ENCODE measurements at regions not wholly inside any gene's neighbourhood (a gene's known extent, or its start where the extent isn't known, plus 50 kb on each side); places are given as distances from the start of the nearest gene placed in this dataset.
A peak's percentile ranks its signal among the peaks of the same experiment; 100 is the strongest.

DNA sequence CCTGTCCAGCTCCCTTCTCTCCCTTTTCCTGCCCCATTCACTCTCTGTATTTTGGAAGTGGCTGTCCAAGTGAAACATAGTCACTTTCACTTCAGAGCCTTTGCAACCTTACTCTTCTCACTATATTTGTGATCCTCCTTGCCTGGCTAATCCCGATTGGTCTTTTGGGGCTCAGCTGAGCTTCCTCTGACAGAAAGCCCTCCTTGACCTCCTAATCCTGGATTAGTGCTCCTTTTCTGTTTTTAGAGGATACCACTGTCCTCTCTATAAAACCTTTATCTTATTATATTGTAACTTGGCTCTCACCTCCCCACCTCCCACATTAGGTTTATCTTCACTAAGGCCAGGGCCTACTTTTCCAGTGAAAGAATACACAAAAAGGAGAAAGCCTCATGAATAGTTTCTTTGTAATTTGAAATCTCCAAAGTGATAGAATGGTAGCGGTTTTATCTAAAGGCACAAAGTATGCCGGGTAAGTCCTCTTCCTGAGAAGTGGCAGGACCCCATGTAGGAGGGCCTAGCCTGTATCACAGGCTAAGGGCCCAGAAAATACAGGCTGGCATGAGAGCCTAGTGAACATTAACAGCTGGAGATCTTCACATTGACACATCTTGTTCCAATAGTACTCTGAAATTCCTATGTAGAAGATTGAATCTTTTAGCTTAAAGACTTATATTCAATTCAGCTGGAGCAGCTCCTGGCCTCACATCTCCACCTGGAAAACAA is 83.1 kb upstream of the GAREM1 start:
- Mint-ChIP-seq H3K4me3 (no peak overlapping the region), H3K4me1 (ENCODE audit: low read depth) (no peaks in the 10 kb centered on the region), H3K36me3 (ENCODE audit: low read depth) (no peaks in the 10 kb centered on the region), H3K9me3 (no peaks in the 10 kb centered on the region), H3K27me3 (peaks cover 11% of the 10 kb centered on the region), H3K27ac (no peak overlapping the region)
- ATAC-seq, result no peak
- CTCF ChIA-PET, result interaction anchor here (1.7 to 5.0 kb wide), 4 partner anchors 8 to 396 kb away, joined by 6 to 52 read pairs (median 19); no protein-coding TSS in a partner anchor
- no peak for TF ChIP-seq CTCF (IDR thresholded peaks at IDR 0.05)
- DNase-seq, result no peak
- POLR2A ChIA-PET, result no interaction called here
- intact Hi-C loops (cut with micrococcal nuclease), result loop anchor here (5.0 kb wide), 2 partner anchors 267 to 282 kb away; no protein-coding TSS in a partner anchor

DNA sequence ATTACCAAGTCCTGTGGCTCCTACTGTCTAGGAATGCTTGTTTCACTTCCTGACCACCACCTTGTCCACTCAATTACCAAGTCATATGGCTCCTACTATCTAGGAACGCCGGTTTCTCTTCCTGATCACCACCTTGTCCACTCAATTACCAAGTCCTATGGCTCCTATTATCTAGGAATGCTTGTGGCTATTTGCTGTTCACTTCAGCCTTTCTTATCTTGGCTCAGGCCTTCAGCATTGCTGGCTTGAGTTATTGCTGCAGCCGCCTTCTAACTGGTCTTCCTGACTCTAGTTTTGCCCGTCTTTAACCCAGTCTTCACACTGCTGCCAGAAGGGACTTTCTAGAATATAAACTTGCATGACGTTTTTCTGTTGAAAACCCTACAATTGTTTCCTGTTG is 82.5 kb upstream of the GAREM1 start:
- Mint-ChIP-seq H3K27me3 (peaks cover 11% of the 10 kb centered on the region), H3K9me3 (no peaks in the 10 kb centered on the region), H3K36me3 (ENCODE audit: low read depth) (no peaks in the 10 kb centered on the region), H3K27ac (no peak overlapping the region), H3K4me3 (no peak overlapping the region), H3K4me1 (ENCODE audit: low read depth) (no peaks in the 10 kb centered on the region)
- TF ChIP-seq CTCF (IDR thresholded peaks at IDR 0.05), result no peak
- ChIA-PET CTCF (interaction anchor here (0.8 to 5.0 kb wide), 13 partner anchors 9 to 396 kb away, joined by 3 to 52 read pairs (median 6); no protein-coding TSS in a partner anchor), POLR2A (no interaction called here)
- intact Hi-C loops (cut with micrococcal nuclease), result loop anchor here (5.0 kb wide), 2 partner anchors 266 to 281 kb away; no protein-coding TSS in a partner anchor
- no peak for DNase-seq
- ATAC-seq, result no peak

- Mint-ChIP-seq H3K27me3 (peaks cover 11% of the 10 kb centered on the region), H3K4me1 (ENCODE audit: low read depth) (no peaks in the 10 kb centered on the region), H3K27ac (no peak overlapping the region), H3K4me3 (no peak overlapping the region), H3K36me3 (ENCODE audit: low read depth) (no peaks in the 10 kb centered on the region), H3K9me3 (no peaks in the 10 kb centered on the region)
- intact Hi-C loops (cut with micrococcal nuclease), result loop anchor here (1.0 to 5.0 kb wide), 3 partner anchors 265 to 394 kb away; no protein-coding TSS in a partner anchor
- ATAC-seq (peak; percentile 87), DNase-seq (peak; percentile 72)
- peak; percentile 69 for TF ChIP-seq CTCF (IDR thresholded peaks at IDR 0.05)
- POLR2A ChIA-PET, result no interaction called here
- CTCF ChIA-PET, result interaction anchor here (0.8 to 5.0 kb wide), 17 partner anchors 9 to 395 kb away, joined by 3 to 52 read pairs (median 6); no protein-coding TSS in a partner anchor
Observed at GRCh38 chr18:32552421-32553030, 81.8 kb upstream of the GAREM1 start.

DNA sequence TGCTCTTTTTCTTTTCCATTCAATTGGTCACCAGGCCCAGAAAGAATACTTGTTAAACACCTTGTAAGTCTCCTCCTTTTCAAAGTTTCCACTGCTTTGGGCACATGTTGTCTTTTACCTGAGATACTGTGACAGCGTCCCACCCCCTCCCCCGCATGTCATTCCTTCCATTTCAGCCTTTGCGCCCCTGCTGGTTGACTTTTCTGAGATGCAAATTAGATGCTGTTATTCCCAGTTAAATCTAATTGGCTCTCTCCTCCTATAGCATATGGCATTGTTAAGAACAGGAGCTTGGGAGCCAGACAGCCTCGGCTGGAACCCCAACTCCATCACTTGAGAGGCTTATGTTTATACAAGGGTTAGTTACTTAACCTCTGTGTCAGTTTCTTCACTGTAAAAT is 80.3 kb upstream of the GAREM1 start:
- intact Hi-C loops (cut with micrococcal nuclease), result loop anchor here (5.0 kb wide), 2 partner anchors 264 to 279 kb away; no protein-coding TSS in a partner anchor
- H3K4me3 Mint-ChIP-seq, result no peak overlapping the region
- H3K4me1 Mint-ChIP-seq (ENCODE audit: low read depth), result no peaks in the 10 kb centered on the region
- DNase-seq (no peak), ATAC-seq (no peak)
- no peaks in the 10 kb centered on the region for H3K9me3 Mint-ChIP-seq
- ChIA-PET CTCF (interaction anchor here (0.7 to 5.0 kb wide), 6 partner anchors 9 to 394 kb away, joined by 3 to 52 read pairs (median 10); no protein-coding TSS in a partner anchor), POLR2A (no interaction called here)
- TF ChIP-seq CTCF (IDR thresholded peaks at IDR 0.05), result no peak
- H3K27me3 Mint-ChIP-seq, result peaks cover 10% of the 10 kb centered on the region
- no peak overlapping the region for H3K27ac Mint-ChIP-seq
- H3K36me3 Mint-ChIP-seq (ENCODE audit: low read depth), result no peaks in the 10 kb centered on the region
